Heart right ventricle (tissue), 16 donors: ENCODE measurements at regions not wholly inside any gene's neighbourhood (a gene's known extent, or its start where the extent isn't known, plus 50 kb on each side); places are given as distances from the start of the nearest gene placed in this dataset.

ENCODE experiments used
- ATAC-seq, 8 donors: fragments of 200-7000 bp; cut with Tn5 transposase; one replicate each; pipeline ENCODE4 v1.9.1; 2020; ENCODE audit warnings: mild to moderate bottlenecking in 8 of 8, moderate library complexity in 8 of 8, moderate number of reproducible peaks in 1 of 8
- DNase-seq, 2 donors: peaks; one replicate each; pipeline ENCODE4 v3.0.0-alpha.2; 2020
- H3K27ac ChIP-seq, 10 donors: fragments of 200-600 bp; sonication (generic) in 2 of 10; one replicate each; pipeline versions ENCODE4 v1.5.0 to v1.8.0; 2020 to 2022; ENCODE audit warnings: mild to moderate bottlenecking in 3 of 10
- H3K27me3 ChIP-seq, 7 donors: fragments of 200-600 bp; one replicate each; pipeline ENCODE4 v1.8.0; 2021 to 2022; ENCODE audit warnings: mild to moderate bottlenecking in 2 of 7
- H3K36me3 ChIP-seq, 9 donors: fragments of 200-600 bp; sonication (generic) in 1 of 9; one replicate each; pipeline versions ENCODE4 v1.5.0 to v1.8.0; 2020 to 2022; ENCODE audit warnings: mild to moderate bottlenecking in 2 of 9
- H3K4me1 ChIP-seq, 9 donors: fragments of 200-600 bp; sonication (generic) in 1 of 9; one replicate each; pipeline versions ENCODE4 v1.5.0 to v1.8.0; 2020 to 2022; ENCODE audit warnings: mild to moderate bottlenecking in 4 of 9
- H3K4me3 ChIP-seq, 10 donors: fragments of 200-600 bp; sonication (generic) in 2 of 10; one replicate each; pipeline versions ENCODE4 v1.5.0 to v1.8.0; 2020 to 2022; ENCODE audit warnings: mild to moderate bottlenecking in 7 of 10, moderate library complexity in 2 of 10
- H3K9me3 ChIP-seq, 11 donors: fragments of 200-600 bp in 10 of 11; sonication (generic) in 2 of 11; one replicate each; pipeline versions ENCODE4 v1.5.0 to v1.8.0; 2013 to 2022; ENCODE audit warnings: mild to moderate bottlenecking in 2 of 11, control low read depth in 1 of 11, moderate library complexity in 1 of 11
- WGBS, 2 donors: extraction: QIAGEN DNeasy Blood & Tissue Kit; methylation state at CpG; one replicate each; pipeline ENCODE4 v1.1.7; 2013; ENCODE audit warnings: inconsistent platforms in 1 of 2; 5-methylcytosine and 5-hydroxymethylcytosine counted together
- intact Hi-C, 10 donors: fragments of 100-400 bp; cut with DNase I; formaldehyde crosslinking; loops; one replicate each; pipeline versions ENCODE4 v1.11.1 to v1.14.2; 2022
- TF ChIP-seq, protein P1 (sequence below), 9 donors: fragments of 200-600 bp; sonication (generic) in 2 of 9; IDR thresholded peaks; one replicate each; pipeline versions ENCODE4 v1.5.0 to v1.8.0; 2021 to 2022; ENCODE audit warnings: antibody characterized with exemption in 9 of 9, mild to moderate bottlenecking in 5 of 9, moderate library complexity in 1 of 9
- donor health status: Arrhythmogenic right ventricular cardiomyopathy.
- donor health status: ischemic (EF 13 %, LVEDD 7.1; RV severe dilation, severe dysfunction).
- donor health status: healthy with polysubstance abuse.
- donor health status: DM: no; HTN: yes; CAD: no.
- donor health status: DM: no; HTN: no; CAD: no.
- donor health status: ischemic (EF 25% LVEDD 6.9; RV normal size, moderate dysfunction).
- donor health status: ischemic (EF 25% LVEDD 5.7; RV mildly dilated, moderate dysfunction).
- donor health status: healthy.
- donor health status: DM: yes; HTN: yes; CAD: no.
- donor health status: Ischemic cardiomyopathy.
- donor health status: ischemic (EF 35%, LVEDD 5.7; RV mildly dilated, moderate dysfunction).
- donor health status: nonischemic (EF 11% LVEDD 7.7; RV severe dilation, severe dysfunction).
- donor health status: DM: yes; HTN: yes; CAD: no.
- donor health status: PGD.
- donor health status: ischemic (EF 29% LVEDD 5.4; RV normal size, mild dysfunction).
- donor health status: nonischemic (EF 23%, LVEDD 6.1; RV moderate dilation, normal function).

DNA sequence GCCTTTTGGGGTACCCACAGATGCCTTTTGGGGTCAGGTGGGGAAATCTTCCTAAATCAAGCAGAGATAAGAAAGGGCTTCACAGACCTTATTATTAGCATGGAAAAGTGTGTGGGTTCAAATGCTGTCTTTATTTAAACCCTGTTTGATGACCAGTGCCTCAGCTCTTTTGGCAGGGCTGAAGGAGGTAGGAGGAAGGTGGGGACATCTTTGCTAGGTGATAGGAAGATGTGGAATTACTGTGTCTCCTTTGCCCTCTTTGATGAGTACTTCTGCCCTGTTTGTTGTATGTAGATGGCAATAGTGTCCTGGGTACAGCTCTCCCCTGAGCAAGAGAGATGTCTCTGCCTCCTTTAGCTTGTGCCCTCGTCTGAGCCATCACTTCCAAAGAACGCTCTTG is 333.3 kb upstream of the ROPN1 start:
- DNase-seq (no peak), ATAC-seq (no peak)
- 94 to 100% methylated on average over 2 of the region's 2 CpGs for WGBS, 2 donors
- H3K27ac ChIP-seq, result no peak overlapping the region
- no peaks in the 10 kb centered on the region for H3K27me3 ChIP-seq
- TF ChIP-seq, protein P1, sequence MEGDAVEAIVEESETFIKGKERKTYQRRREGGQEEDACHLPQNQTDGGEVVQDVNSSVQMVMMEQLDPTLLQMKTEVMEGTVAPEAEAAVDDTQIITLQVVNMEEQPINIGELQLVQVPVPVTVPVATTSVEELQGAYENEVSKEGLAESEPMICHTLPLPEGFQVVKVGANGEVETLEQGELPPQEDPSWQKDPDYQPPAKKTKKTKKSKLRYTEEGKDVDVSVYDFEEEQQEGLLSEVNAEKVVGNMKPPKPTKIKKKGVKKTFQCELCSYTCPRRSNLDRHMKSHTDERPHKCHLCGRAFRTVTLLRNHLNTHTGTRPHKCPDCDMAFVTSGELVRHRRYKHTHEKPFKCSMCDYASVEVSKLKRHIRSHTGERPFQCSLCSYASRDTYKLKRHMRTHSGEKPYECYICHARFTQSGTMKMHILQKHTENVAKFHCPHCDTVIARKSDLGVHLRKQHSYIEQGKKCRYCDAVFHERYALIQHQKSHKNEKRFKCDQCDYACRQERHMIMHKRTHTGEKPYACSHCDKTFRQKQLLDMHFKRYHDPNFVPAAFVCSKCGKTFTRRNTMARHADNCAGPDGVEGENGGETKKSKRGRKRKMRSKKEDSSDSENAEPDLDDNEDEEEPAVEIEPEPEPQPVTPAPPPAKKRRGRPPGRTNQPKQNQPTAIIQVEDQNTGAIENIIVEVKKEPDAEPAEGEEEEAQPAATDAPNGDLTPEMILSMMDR (IDR thresholded peaks at IDR 0.05), result no peak
- H3K4me3 ChIP-seq, result no peak overlapping the region
- intact Hi-C loops, result no loop called here
- peaks cover 0 to 37% (median 0%) of the 10 kb centered on the region in 9 donors for H3K36me3 ChIP-seq
- no peaks in the 10 kb centered on the region for H3K9me3 ChIP-seq
- H3K4me1 ChIP-seq, result no peaks in the 10 kb centered on the region

DNA sequence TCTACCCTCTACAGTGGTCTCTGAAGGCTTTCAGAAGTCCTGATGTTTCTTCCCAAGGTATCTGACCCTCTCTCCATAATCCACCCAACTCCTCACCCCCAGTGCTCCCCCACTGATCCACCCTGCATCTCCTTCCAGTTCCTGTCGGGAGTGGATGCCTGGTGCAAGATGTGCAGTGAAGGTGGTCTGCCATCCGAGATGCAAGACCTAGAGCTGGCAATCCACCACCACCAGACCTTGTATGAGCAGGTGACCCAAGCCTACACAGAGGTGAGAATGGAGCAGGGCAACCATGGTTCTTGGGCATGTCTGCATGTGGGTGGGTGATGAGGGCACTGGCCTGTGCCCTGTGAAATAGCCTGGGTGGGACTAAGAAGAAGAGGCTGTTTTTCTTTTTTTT is 337.8 kb upstream of the ROPN1 start:
- H3K36me3 ChIP-seq, result peaks cover 0 to 67% (median 6%) of the 10 kb centered on the region in 9 donors
- 99 to 100% methylated on average over 2 of the region's 2 CpGs for WGBS, 2 donors
- intact Hi-C loops, result no loop called here
- DNase-seq, result no peak
- H3K9me3 ChIP-seq, result no peaks in the 10 kb centered on the region
- TF ChIP-seq, protein P1 (IDR thresholded peaks at IDR 0.05), result no peak
- H3K4me3 ChIP-seq, result no peak overlapping the region
- no peaks in the 10 kb centered on the region for H3K27me3 ChIP-seq
- H3K27ac ChIP-seq, result no peak overlapping the region
- no peak for ATAC-seq
- no peaks in the 10 kb centered on the region for H3K4me1 ChIP-seq

DNA sequence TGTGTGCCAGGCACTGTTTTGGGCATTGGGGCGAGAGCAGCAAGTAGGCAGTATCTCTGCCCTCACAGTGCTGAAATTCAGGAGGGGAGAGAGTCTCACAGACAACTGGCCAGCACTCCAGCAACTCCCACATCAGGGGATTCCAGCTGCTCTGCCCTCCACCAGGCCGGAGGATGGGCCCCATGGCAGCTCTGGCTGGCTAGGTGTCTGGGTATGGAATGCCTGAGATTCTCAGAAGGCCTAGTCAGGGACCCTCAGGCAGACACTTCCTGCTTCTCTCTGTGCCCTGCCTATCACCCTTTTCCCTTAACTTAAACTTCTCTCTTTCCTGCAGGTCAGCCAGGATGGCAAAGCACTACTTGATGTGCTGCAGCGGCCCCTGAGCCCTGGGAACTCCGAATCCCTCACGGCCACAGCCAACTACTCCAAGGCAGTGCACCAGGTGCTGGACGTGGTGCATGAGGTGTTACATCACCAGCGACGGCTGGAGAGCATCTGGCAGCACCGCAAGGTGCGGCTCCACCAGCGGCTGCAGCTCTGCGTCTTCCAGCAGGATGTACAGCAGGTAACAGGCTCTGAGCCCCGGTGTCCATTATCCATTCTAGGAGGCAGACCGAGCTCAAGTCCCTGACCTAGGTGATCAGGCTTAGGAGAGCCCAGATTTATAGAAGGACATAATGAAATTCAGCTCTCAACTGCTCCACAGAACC is 342.2 kb upstream of the ROPN1 start:
- H3K9me3 ChIP-seq, result no peaks in the 10 kb centered on the region
- no peaks in the 10 kb centered on the region for H3K4me1 ChIP-seq
- no peak overlapping the region for H3K4me3 ChIP-seq
- no peak overlapping the region for H3K27ac ChIP-seq
- WGBS, 2 donors, result 90 to 95% methylated on average over 14 of the region's 14 CpGs
- intact Hi-C loops, result no loop called here
- H3K36me3 ChIP-seq, result peaks cover 0 to 52% (median 15%) of the 10 kb centered on the region in 9 donors
- no peaks in the 10 kb centered on the region for H3K27me3 ChIP-seq
- ATAC-seq (no peak), DNase-seq (no peak)
- TF ChIP-seq, protein P1 (IDR thresholded peaks at IDR 0.05), result no peak

DNA sequence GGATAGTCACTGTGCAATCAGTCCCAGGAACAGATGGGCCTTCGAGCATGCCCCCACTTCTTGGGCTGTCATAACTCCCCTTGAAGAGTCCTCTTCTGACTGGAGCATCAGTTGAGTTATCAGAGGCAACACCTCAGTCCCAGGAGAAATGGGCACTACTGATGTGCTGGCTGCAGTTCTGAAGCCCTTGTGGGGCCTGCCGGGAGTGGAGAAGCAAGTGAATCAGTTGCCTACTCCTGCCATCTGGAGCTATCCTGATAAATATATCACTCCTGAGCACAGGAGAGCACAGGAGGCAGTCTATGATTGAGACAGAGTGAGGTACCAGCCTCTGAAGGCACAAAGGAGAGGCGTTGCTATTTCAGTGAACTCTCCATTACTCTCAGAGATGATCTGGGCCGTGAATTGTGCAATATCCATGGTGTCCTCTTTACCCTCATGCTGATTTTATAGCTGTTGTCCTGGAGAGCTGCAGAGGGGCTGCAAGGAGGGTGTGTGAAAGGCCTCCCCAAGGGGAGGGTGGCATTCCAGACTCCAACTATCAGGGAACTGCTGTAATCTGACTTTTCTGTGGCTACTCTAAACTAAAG is 344.2 kb upstream of the ROPN1 start:
- H3K9me3 ChIP-seq, result no peaks in the 10 kb centered on the region
- H3K4me3 ChIP-seq, result no peak overlapping the region
- intact Hi-C loops, result no loop called here
- no peaks in the 10 kb centered on the region for H3K4me1 ChIP-seq
- DNase-seq (no peak), ATAC-seq (no peak)
- H3K36me3 ChIP-seq, result peaks cover 0 to 43% (median 6%) of the 10 kb centered on the region in 9 donors
- TF ChIP-seq, protein P1 (IDR thresholded peaks at IDR 0.05), result no peak
- WGBS, 2 donors, result 85 to 95% methylated on average over 4 of the region's 4 CpGs
- no peak overlapping the region for H3K27ac ChIP-seq
- H3K27me3 ChIP-seq, result no peaks in the 10 kb centered on the region
